SW480 (cell line): ENCODE measurements at regions not wholly inside any gene's neighbourhood (a gene's known extent, or its start where the extent isn't known, plus 50 kb on each side); places are given as distances from the start of the nearest gene placed in this dataset.

Experiments used
- DNase-seq: peaks from one replicate; pipeline ENCODE4 v3.0.0-alpha.2; 2016; ENCODE audit warnings: low spot score

DNA sequence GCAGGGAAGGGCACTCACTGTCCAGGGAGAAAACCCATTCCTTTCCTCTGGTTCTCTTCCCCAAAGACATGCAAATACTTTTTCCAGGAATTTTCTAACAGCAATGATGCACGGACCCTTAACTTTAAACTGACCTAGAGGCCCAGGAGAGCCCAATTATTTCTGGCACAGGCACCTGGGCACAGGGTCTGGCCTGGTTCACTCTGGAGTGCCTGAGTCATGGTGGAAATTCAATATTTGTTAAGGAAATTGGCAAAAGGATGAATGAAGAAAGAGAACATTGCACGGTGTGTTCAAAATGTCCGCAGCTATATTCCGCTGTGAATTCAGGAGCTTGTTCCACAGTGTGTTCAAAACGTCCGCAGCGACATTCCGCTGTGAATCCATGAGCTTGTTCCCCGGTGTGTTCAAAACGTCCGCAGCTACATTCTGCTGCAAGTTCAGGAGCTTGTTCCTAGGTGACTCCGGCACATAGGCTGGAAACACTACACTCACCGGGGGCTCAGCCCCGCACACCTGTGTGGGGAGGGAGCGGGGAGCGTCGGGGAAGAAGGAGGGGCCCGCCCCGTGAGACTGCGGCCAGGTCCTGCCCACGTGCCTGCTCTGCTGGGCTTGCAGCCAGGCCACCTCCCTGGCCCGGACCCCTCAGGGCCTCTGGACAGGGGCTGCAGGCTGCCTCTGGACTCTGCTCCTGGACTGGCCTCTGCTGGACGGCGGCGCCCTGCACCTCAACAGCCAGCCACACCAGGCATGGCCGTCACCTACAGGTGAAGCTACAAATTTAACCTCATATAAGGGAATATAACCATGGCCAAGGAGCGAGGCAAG lies 72.0 kb upstream of the FAM20C start:
- no peak for DNase-seq

GRCh38 chr7:121002-121785 lies 71.2 kb upstream of the FAM20C start:
- no peak for DNase-seq

DNA sequence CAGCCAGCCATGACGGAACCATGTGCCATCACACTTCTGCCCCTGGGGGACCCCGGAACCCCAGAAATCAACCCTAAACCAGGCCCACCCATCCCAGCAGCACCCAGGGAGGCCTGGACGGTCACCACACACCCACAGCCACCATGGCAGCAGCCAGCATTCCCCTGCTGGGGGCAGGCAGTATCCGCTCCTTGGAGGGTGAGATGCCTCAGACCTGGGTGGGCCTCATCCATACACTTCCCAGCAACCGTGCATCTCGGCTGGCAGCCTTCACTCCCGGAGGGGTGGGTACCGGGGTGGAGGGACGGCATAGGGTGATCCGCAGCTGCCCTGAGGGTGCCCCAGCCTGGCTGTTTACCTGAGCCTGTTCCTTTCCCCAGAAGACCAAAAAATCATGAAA lies 69.1 kb upstream of the FAM20C start:
- DNase-seq, result no peak

DNA sequence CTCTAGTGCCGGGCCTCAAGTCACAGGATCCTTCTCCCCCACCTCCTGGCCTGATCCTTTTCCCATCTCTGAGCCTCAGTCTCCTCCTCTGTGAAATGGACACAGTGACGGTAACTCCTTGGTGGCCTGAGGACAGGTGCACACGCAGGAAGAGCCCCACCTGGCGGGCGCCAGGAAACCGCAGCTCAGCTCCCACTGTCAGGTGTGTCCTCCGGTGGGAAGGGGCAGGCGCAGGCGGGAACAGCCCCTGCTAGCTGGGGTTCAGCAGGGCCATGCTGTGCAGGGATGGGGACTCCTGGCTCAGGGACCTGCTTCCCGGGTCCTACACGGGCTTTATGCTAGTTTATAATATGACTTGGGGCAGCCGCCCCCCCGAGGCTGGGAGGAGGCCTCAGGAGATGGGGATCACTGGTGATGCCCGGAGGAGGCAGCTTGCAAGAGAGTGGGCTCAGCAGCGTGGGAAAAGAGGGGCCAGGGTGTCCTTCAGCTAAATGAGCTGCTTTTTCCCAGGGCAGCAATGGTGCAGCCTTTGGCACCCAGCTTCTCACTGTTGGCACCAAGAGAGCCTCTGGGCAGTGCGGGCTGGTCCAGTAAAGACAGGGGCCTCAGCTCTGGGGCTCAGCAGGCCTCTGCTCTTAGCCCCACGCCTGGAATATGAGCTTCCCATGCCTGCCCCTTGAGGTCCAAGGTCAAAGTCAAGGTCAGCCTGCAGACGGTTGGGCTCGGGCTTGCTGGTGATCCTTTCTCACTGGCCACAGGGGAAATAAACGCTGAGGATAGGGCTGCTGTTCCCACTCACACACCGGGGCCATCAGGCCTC lies 68.0 kb upstream of the FAM20C start:
- DNase-seq, result no peak

- no peak for DNase-seq
Measured at GRCh38 chr7:125061-125475, 67.3 kb upstream of the FAM20C start.

GRCh38 chr7:125661-126060 lies 66.7 kb upstream of the FAM20C start:
- no peak for DNase-seq

DNA sequence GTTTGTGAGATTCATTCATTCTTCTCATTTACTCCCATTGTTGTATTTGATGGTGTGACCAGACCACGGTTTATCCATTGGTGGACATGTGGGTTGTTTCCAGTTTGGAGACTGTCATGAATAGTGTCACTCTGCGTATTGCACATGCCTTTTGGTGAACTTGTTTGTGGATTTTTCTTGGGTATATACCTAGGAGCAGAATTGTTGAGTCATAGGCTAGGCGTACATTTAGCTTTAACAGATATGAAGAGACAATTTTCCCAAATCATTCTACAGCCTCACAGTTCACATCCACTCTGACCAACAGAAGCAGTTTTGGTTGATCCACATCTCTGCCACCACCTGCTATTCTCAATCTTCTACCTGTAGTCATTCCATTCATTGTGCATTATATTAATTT lies 66.0 kb upstream of the FAM20C start:
- no peak for DNase-seq

- DNase-seq, result no peak
Measured at GRCh38 chr7:127064-127598, 65.2 kb upstream of the FAM20C start.

GRCh38 chr7:128171-129080 lies 63.9 kb upstream of the FAM20C start:
- DNase-seq, result no peak

DNA sequence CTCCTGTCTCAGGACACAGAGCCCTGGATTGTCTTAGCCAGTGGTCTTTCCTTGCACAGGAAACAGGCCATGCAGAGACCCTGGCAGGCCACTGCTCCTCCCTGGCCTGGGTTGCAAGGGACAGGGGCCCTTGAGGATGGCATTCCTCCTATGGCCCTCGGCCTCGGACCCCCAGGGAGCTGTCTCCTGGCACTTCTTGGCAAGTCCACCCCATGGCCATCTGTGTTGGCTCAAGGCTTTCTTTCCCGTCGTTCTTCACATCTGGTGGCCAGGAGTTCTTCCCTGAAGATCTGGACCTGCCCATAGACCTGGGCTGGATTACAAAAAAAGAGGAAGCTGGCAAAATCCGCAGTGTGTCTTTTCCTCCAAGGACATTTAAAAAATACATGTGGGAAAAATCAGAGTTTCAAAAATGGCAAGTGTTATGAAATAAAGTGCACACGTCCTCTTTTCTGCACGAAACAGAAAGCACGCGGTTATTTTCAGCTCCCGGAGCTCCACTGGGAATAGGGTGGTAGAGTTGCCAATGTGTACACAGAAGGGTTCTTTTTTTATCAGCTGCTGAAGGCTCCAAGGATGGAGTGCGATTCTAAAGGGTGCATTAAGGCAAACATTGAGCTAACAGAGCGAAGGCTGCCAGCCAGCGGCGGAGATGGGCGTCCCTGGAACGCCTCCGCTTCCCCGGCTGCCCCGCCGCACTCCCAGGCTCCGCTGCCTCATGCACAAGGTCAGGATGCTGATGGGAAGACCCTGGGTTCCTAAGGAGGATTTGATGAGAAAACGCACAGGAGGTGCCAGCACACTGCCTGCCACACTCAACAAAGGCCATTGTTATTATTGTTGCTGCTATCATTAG lies 62.8 kb upstream of the FAM20C start:
- DNase-seq, result no peak

DNA sequence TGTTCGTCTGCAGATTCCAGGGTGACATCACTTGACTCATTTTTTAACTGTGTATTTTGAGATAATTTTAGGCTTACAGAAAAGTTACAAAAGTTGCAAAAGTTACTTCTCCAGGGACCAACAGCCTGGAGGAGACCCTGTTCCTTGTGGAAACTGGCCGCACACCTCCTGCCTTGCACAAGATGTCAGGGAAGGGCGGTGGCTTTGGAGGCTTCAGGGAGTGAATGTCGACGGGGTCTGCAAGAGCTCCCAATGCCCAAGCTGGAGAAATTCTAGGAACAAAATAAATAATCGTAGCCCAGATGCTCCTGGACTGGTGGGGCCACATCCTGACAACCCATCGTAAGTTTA lies 62.2 kb upstream of the FAM20C start:
- DNase-seq, result no peak

- DNase-seq, result no peak
Measured at GRCh38 chr7:130875-131780, 61.2 kb upstream of the FAM20C start.

DNA sequence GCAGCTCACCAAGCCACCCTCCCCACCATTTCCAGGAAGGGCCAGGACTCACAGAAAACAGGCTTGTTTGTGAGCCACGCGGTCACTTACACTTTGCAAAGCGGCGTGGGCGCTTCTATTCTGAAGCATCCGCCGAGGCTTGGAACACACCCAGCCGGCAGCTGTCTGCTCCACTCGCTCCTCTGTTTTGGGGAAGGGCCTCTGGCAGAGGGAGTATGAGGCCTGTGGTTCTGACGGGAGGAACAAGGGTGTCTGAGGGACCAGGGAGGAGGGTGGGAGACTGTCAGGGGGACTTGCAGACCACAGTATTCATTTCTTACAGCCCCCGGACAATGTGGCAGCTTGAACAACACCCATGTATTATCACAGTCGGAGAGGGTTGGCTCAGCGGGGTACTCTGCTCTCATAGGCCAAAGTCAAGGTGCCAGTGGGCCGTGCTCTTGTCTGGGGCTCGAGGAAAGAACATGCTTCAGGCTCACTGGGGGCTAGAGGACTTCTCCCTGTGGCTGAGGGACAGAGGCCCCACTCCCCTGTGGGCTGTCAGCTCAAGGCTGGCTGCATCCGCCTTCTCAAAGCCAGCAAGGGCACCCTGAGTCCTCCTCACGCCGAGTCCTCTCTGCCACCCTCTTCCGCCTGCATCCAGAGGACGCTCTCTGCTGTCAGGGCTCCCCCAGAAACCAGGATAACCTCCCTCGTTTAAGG lies 60.4 kb upstream of the FAM20C start:
- no peak for DNase-seq

DNA sequence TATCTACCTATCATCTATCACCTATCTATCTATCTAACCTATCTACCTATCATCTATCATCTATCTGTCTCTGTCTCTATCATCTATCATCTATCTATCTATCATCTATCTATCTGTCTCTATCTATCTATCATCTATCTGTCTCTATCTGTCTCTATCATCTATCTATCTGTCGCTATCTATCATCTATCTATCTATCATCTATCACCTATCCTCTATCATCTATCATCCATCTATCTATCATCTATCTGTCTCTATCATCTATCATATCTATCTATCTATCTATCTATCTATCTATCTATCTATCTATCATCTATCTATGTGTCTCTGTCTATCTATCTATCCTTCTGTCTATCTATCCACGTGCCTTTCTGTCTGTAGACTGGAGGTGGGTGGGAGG lies 59.5 kb upstream of the FAM20C start:
- no peak for DNase-seq

DNA sequence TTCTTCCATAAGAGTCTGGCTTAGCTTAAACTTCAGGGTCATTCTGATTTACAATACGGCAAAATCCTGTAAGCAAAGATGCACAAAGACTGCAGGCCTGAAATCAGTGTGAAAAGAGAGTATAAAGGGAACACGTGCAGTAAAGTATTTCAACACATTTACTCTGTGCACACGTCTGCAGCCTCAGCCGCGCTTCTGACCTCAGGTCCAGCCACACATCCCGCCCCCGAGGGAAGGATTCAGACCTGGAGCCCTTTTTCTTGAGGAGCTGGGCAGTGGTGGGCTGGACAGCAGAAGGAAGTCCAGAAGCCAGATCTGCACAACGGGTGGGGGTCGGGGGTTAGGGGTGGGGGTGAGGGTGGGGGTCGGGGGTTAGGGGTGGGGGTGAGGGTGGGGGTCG lies 58.9 kb upstream of the FAM20C start:
- no peak for DNase-seq

- no peak for DNase-seq
Measured at GRCh38 chr7:134029-134428, 58.3 kb upstream of the FAM20C start.

GRCh38 chr7:134561-135256 lies 57.7 kb upstream of the FAM20C start:
- DNase-seq, result no peak

DNA sequence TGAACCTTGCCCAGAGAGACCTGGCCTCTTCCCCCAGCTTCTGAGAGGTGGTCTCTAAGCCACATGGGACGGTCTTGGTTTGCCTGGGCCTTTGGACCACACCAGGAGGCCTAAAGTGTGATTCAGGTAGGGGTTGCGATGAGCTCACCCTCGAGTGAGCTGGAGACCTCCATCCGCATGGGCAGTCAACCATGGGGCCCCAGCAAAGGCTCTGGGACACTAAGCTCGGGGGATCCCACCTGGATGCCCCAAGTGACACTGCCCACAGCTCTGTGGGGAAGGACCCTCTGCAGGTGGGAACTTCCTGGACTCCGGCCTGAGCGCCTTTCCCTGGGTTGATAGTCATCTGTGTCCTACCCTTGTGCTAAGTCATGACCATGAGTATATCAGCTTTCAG lies 57.1 kb upstream of the FAM20C start:
- DNase-seq, result no peak
